HUDEP-2 (cell line): ENCODE measurements at regions not wholly inside any gene's neighbourhood (a gene's known extent, or its start where the extent isn't known, plus 50 kb on each side); places are given as distances from the start of the nearest gene placed in this dataset.
"Not testable (repeated sequence)": the region's sequence is repeated elsewhere in the genome, so short reads cannot be mapped to it uniquely, and the experiment has no call there.

Experiments
- DNase-seq, 76 experiments: peaks; one replicate each; lab custom pipeline; 2025; ENCODE audit not compliant: unreplicated experiment in 76 of 76; lab: John Stamatoyannopoulos, UW

DNA sequence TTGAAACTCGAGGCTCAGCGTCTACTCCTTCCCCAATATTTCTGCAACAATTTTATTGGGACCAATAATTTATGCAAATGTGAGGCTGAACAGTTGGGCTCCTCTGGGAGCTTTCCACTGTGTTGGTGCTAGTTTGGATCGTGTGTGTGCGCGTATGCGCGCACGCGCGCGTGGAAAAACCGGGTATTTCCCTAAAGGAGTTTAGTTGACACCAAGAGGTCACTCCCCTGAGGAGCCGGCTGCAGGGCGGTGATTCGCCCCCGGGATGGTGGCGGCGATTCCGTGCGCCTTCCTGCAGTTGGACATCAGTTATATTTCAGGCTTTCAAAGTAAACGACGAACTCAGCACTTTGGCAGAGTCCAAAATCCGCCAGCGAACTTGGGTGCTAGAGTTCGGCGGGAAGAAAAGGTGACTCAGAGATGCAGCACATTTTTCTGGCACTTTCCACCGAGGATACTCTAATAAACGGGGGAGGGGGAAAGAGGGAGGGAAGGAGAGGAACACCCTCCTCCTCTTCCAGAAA, 186.5 kb upstream of the FANCL start:
- no peak for DNase-seq

GRCh38 chr2:58425368-58425767, 184.2 kb upstream of the FANCL start:
- no peak for DNase-seq

DNA sequence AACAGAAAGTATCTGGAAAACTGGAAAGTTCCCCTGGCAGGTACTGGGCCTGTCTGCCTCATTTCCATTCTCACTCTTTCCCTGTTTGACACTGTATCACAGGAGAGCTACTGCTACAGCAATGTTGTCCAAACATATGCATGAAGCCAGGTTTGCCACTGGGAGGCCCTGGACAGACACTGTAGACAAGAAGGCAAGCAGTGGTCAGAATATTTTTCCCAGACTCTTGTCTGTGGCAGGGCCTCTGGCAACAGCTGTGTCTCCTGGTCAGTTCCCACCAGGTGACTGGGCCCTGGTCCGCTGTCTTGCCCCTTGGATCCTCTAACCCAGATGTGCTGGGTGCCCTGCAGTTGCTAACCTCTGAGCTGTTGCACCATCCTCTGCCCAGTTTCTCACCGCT, 178.9 kb upstream of the FANCL start:
- no peak for DNase-seq

DNA sequence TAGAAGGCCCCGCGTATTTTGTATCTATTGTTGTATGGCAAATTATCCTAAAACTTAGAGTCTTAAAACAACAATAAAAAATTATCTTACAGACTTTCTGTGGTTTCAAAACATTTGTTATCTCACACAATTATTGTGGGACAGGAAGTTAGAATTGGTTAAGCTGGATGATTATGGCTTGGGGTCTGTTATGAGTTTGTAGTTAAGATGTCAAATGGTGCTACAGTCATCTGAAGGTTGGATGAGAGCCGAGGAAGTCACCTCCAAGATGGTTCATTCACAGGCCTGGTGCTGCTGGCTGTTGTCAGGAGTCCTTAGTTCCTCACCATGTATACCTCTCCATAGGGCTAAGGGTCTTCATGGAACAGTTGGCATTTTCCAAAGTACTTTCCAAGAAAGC, 175.6 kb upstream of the FANCL start:
- no peak for DNase-seq

DNA sequence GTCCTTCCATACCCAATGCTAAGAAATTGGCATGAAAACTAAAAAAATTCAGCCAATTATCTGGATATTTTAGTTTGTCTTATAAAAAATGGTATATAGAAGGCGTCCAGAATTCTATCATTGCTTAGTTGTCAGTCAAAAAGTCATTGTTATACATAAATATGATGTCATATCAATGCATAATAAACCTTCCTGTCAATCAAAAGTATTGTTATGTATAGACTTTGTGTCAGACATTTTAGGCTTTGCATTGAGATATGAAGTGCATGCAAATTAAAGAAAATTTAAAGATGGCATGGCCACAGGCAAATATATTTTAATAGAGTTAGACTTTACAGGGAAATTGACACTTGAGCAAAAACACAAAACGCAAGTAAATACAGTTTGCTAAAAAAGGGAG, 173.4 kb upstream of the FANCL start:
- DNase-seq, result no peak

GRCh38 chr2:58410549-58410948, 169.4 kb upstream of the FANCL start:
- DNase-seq, result no peak

DNA sequence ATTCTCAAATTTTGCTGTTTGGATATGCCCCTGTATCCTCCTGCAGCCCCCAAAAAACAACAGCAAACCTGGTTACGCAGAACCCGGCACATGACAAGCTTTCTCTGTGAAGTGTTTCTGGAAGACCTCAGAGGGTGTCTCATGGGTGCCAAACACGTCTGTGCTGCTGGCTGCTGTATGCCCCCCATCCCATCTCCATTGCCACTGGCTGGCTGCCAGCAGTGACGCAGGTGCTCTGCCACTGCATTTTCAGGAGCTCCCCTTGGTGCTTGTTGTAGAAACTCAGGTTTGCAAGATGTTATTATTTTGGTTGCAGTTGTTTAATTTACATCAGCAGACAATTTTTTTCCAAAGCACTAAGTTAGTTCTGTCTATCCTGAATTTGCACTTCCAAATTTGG, 166.4 kb upstream of the FANCL start:
- DNase-seq, result no peak

- no peak for DNase-seq
Observed at GRCh38 chr2:58405341-58405740, 164.2 kb upstream of the FANCL start.

DNA sequence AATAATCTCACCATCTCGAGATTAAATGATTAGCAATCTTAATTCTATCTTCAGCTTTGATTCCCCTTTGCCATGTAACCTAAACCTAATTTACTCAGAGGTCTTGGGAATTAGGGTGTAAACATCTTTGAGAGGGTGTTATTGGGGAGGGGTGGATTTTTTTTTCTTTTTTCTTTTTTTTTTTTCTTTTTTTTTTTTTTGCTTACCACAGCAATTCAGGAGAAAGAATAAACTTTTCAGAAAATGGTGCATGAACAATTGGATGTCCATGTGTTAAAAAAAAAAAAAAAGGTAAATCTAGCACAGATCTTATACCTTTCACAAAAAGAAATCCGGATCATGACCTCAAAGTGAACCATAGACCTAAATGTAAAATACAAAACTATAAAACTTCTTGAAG, 160.8 kb upstream of the FANCL start:
- no peak for DNase-seq

DNA sequence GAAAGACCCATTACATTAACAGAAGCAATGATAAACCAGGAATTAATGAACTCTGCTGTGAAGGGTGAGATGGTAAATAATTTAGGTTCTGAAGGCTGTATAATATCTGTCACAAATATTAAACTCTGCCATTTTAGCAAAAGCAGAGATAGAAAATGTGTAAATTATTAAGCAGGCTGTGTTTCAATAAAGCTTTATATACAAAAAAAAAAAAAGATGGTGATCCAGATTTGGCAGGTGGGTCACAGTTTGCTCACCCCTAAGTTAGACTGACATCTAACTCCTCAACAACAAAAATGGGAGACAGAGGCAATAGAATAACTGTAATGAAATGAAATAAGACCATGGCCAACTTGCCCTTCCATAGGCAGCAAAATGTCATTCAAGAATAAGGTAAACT, 157.3 kb upstream of the FANCL start:
- DNase-seq, result no peak

DNA sequence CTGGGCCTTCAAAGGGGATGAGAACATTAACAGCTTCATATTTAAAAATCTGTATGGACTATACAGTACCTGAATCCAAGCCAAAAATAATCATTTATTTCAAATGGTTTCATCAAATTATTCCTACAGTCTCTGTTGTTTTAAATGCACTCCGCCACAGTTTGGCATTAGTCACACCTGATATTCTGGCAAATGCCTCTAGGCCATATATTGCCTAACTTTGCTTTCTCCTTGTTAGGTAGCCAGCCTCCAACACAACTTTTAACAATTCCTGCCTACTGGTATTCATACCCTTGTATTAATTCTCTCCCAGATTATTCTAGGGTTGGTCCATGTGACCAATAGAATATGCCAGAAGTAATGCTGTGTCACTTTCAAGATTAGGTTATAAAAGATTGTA, 146.6 kb upstream of the FANCL start:
- no peak for DNase-seq

DNA sequence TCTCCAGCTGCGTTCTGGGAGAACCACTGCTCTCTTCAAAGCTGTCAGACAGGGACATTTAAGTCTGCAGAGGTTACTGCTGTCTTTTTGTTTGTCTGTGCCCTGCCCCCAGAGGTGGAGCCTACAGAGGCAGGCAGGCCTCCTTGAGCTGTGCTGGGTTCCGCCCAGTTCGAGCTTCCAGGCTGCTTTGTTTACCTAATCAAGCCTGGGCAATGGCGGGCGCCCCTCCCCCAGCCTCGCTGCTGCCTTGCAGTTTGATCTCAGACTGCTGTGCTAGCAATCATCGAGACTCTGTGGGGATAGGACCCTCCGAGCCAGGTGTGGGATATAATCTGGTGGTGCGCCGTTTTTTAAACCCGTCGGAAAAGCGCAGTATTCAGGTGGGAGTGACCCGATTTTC, 145.8 kb upstream of the FANCL start:
- not testable (repeated sequence) for DNase-seq

DNA sequence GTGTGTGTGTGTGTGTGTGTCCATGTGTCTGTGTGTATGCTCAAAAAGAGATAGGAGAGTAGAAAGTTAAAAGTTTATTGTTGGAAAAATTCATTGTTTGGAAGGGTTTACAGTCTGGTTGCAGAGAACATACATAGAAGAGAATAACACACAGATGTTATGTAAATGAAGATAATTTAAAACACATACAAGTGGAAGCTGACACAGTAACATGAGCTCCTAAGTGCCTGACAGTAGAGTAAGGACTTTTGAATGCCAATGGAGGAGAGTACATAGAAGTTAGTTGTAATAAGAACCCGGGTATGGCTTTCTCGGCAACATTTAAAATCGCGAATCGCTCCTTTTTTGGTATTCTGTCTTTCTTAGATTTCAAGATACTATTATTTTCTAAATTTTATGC, 137.0 kb upstream of the FANCL start:
- no peak for DNase-seq

GRCh38 chr2:58377181-58377580, 136.1 kb upstream of the FANCL start:
- no peak for DNase-seq

- no peak for DNase-seq
Observed at GRCh38 chr2:58376592-58376991, 135.5 kb upstream of the FANCL start.

DNA sequence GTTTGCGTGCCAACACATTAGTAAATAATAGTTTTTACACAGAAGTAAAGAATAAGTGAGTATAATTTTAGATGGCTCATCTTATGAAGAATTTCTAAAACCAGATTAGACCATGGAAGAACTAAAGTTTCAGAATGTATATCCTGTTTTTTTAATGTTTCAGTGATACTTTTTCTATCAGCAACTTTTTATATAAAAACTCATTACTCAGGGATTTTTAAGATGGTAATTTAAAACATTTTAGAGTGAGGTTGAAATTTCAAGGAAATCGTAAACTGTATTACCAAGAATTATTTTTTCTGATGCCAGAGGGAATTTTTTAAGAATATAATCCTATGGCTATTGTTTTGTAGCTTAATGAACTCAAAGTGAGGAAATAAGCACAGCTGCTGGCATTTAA, 128.5 kb upstream of the FANCL start:
- DNase-seq, result no peak

GRCh38 chr2:58364098-58364497, 123.0 kb upstream of the FANCL start:
- no peak for DNase-seq

DNA sequence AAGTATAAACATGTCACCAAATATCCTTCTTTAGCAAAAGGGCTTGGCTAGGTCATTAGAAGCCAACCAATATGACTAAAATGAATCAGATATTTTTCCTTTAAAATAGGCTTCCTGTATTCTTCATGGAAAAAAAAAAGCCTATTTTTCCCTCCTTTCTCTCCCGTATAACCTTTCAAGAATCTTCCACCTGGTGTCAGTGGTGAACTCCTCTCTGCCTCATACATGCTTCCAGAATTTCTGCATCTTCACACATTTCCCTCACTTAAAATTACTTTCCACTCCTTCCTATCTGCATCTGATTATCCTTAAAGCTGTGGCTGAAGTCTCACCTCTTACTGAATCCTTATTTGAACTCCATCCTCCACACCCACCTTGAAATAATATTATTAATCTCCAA, 116.9 kb upstream of the FANCL start:
- DNase-seq, result no peak

DNA sequence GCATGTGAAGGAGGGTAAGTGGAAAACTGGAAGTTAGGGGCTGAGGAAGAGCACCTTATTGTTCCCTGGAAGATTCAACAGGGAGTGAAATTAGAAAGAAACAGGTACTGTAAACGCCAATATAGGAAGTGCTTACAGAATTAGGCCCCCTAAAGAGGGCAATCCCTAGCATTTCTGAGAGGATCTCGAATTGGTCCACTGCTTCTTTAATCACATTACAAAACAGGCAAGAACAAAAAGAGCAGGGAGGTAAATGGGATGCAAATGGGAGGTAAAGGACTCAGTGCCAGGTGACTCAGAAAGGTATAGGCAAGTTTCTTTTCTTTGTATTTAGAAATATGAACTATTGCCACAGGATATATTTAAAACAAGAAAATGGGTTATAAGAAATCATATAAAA, 116.4 kb upstream of the FANCL start:
- DNase-seq, result no peak

DNA sequence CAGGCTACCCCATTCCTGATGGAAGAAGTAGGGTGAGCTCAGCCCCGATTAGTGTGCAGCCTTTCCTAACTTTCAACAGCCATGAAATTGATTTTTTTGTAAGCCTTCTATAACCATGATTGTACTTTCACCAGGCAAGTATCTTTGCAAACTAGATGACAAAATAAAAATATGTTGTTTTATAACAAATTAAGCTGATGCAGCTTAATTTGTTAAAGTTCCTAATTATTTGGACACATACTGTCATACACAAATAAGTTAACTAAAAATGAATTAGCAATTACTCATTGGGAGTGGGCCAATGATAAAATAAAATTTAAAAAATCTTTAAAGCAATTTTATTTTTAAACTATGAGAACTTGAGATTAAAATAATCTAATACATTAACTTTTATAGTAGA, 113.1 kb upstream of the FANCL start:
- DNase-seq, result no peak

- DNase-seq, result no peak
Observed at GRCh38 chr2:58350484-58350883, 109.4 kb upstream of the FANCL start.

DNA sequence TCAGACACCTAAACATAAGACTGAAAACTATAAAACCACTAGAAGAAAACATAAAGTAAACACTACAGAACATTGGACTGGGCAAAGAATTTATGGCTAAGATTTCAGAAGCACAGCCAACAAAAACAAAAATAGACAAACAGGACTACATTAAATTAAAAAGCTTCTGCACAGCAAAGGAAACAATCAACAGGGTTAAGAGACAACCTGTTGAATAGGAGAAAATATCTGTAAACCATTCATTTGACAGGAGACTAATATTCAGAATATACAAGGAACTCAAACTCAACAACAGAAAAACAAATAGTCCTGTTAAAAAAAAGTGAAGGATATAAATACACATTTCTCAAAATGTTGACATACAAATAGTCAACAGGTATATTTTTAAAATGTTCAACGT, 106.7 kb upstream of the FANCL start:
- DNase-seq, result no peak

DNA sequence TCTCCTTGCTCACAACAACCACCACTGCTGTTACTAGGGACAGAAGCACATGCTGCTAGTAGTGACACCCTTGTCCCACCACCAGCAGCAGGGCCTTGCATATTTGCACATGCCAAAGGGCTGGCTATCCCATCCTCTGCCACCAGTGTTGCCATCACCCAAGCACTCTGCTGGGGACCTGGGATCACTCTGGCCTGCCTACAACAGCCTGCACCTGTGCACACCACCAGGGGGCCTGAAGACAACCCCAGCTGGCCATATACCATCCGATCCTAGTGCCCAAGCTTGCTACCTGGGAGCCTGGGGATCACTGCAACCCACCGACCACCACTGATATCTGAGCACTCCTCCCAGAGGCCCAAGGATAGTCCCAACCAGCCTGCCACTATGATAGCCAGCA, 99.9 kb upstream of the FANCL start:
- DNase-seq, result peak in 3 of 76 experiments; percentile 3 to 7 (median 6)
